HL-60/S4 (cell line): ENCODE measurements at regions not wholly inside any gene's neighbourhood (a gene's known extent, or its start where the extent isn't known, plus 50 kb on each side); places are given as distances from the start of the nearest gene placed in this dataset.

Experiments used
- in situ Hi-C: fragments of 300-500 bp; cut with MboI; formaldehyde crosslinking; loops from 2 replicates; pipeline ENCODE4 v1.14.3; 2022; ENCODE audit warnings: low sequenced_read_pairs

GRCh38 chr20:52655395-52655794, 316.8 kb upstream of the TSHZ2 start:
- in situ Hi-C loops, result no loop called here

DNA sequence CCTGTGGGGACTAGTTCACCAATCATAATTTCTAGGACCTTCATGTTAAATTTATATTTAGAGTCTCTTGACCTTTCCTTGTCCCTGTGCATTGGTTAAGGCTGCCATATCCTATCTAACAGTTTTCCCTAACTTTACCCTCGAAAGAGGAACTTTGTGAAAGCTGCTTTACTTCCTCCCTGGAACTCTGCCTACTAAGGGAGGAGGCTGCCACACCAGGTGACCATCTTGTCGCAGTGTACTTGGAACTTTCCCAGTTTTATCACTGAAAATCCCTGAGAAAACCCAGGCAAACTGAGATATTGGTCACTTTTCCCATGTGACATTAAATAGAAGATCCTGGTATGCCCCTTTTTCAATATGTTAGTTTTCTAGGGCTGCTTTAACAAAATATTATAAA, 317.6 kb upstream of the TSHZ2 start:
- in situ Hi-C loops, result no loop called here

GRCh38 chr20:52652271-52652670, 319.9 kb upstream of the TSHZ2 start:
- in situ Hi-C loops, result no loop called here

DNA sequence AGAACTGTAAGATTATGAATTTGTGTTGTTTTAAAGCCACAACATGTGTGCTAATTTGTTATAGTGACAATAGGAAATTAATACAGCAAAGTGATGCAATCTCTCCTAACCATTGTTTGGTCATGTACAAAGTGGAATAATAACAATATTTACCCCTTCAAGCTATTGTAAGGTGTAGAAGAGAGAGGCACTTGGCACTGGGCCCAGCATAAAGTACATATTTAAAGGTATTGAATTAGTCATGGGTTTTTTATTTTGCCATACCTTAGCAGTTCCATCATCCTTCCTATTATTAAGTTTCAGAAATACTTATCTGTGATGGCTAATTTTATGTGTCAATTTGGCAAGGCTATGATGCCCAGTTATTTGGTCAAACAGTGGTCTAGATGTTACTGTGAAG, 322.4 kb upstream of the TSHZ2 start:
- in situ Hi-C loops, result no loop called here

DNA sequence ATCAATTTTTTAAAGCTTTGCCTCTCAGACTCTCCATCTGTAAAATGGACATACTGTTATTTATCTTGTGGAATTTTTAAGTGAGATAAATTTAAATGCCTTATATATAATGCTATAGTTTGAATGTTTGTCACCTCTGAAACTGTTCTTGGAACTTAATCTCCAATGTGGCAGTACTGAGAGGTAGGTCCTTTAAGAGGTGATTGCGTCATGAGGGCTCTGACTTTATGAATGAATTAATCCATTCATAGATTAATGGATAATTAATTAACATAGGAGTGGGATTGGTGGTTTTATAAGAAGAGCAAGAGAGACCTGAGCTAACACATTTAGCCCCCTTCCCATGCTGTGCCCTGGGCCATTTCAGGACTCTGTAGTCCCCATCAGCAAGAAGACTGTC, 326.3 kb upstream of the TSHZ2 start:
- in situ Hi-C loops, result no loop called here

DNA sequence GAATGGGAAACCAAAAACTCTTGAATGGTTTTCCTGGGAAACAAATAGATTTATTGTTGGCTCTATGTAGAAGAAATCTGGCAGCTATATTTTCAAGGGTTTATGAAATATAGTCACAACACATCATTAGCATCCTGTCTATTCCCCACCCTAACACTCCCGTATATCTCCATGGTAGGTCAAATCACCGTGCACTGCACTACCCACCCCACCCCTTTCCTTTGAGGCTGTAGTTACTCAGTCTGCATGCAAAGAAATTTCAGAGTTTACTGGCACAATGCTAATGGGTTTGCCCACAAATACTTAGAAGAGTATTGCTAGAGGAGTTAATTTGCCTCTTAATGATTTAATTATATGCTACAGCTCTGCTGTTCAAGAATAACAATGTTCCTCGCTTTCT, 329.1 kb upstream of the TSHZ2 start:
- in situ Hi-C loops, result no loop called here

DNA sequence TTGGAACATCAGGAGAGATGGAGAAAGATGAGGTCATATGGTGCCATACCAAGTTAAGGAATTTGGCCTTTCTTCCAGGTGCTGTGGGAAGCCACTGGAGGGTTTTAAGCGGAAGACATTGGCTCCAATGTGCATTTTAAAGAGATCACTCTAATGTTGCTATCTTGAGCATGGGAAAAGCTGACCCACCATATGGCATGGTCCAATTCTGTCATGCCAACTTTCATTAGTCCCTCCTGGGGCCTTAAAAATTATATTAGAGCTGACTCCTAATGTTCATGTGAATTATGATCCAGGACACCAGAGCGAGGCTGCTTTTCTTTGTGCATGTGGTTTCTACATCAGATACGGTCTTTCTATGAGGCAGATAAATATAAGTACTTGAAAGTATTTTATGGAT, 335.0 kb upstream of the TSHZ2 start:
- in situ Hi-C loops, result no loop called here

GRCh38 chr20:52631469-52631868, 340.7 kb upstream of the TSHZ2 start:
- in situ Hi-C loops, result no loop called here

DNA sequence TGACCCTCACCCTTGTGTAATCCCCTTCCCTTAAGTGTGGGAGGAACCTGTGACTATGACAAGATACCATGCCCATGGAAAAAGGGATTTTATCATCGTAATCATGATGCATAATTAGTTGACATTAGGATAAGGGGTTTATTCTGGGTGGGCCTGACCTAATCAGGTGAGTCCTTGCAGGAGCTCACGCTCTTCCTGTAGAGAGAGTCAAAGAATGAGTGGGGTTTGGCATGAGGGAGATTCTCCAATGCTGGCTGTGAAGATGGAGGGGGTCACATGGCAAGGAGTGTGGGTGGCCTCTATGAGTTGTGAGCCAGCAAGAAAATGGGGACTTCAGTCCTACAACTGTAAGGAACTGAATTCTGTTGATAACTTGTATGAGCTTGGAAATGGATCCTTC, 342.0 kb upstream of the TSHZ2 start:
- in situ Hi-C loops, result no loop called here

- in situ Hi-C loops, result no loop called here
These were observed 347.9 kb upstream of the TSHZ2 start for GRCh38 chr20:52624281-52624680.

DNA sequence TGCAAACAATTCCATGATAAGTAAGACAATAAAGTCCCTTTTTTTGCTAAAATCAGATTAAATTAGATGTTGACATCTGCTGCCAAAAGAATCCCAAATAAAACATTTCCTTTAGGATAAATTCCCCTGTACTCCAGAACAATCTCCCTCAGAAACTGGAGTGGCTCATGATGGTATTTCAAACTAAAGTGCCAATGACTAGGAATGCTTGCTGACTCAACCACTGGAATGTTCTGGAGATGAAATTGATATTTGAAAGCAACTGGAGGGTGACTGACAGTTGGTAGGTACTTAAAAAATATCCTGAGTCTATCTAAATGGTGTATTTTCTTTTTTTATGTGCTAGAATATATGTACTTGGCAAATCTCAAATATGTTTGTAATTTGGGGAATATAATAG, 350.1 kb upstream of the TSHZ2 start:
- in situ Hi-C loops, result no loop called here

DNA sequence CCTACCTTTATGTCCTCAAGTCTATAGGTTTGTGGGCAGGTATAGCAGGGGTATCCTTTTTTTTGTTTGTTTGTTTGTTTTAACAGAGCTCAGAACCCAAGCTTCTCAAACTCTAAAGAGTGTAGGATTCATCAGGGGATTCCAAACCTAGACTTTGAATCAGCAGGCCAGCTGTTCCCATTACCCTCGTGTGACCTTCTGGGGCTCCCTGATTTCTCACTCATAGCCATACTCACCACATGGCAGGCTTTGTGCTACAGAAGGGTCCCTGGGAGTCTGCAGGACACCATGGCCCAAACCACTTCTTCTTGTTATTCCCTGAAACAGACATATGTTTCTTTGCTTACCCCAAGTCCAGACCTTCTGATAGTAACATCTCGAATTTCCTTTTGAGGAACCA, 350.8 kb upstream of the TSHZ2 start:
- in situ Hi-C loops, result no loop called here

DNA sequence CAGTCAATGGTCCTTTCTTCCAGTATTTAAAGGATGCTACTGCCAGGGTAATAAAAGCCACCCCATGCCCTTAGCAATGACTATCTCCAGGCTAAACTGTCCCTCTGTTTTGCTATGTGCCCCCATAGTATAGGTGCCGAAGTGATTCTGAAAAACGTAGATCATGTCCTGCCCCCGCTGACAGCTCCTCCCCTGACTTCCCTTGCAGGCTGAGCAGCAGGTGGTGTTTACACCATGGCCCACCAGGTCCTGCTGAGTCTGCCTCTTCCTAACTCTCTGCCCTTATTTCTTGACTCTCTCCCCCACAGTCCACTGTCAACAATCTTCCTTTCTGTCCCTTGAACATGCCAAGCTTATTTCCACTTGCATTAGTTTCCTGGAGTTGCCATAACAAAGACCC, 352.5 kb upstream of the TSHZ2 start:
- in situ Hi-C loops, result no loop called here

DNA sequence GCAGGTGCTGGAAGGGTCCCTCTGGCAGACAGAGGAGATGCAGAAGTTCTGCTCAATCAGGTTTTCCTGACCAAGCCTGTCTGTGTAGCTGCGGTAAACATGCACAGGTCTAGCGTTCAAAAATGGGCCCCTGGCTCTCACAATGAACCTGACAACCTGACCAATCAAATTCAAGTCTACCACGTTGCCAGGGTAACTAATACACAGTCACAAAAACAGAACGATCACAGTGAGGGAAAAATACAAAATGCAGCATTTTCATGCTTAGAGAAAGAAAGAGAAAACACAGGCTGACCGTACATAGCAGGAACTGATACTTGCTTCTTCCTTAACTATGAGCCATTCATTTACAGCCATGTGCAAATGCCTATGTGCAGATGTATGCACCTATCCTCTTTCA, 353.1 kb upstream of the TSHZ2 start:
- in situ Hi-C loops, result no loop called here

- in situ Hi-C loops, result no loop called here
These were observed 355.5 kb upstream of the TSHZ2 start for GRCh38 chr20:52616629-52617028.

GRCh38 chr20:52614051-52614863, 357.9 kb upstream of the TSHZ2 start:
- in situ Hi-C loops, result no loop called here

- in situ Hi-C loops, result no loop called here
These were observed 360.0 kb upstream of the TSHZ2 start for GRCh38 chr20:52612046-52612632.

GRCh38 chr20:52610749-52611148, 361.4 kb upstream of the TSHZ2 start:
- in situ Hi-C loops, result no loop called here

GRCh38 chr20:52601295-52601971, 370.7 kb upstream of the TSHZ2 start:
- in situ Hi-C loops, result no loop called here

DNA sequence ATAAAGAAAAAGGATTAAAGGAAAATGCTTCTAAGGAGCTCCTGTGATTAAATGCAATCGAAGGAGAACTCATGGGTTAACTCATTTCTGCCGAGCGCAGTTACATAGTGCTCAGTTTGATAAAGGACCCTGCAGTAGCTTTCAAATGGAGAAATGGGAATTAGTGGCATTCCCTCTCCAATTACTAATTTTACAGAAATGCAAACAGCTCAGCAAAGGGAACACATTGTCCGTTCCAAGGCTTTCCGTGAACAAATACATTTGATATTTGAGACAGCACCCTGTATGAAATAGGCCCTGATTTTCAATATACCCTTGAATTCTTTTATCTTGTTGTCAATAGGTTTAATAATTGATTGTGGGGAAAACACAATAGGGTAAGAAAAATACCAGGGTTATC, 375.9 kb upstream of the TSHZ2 start:
- in situ Hi-C loops, result no loop called here

DNA sequence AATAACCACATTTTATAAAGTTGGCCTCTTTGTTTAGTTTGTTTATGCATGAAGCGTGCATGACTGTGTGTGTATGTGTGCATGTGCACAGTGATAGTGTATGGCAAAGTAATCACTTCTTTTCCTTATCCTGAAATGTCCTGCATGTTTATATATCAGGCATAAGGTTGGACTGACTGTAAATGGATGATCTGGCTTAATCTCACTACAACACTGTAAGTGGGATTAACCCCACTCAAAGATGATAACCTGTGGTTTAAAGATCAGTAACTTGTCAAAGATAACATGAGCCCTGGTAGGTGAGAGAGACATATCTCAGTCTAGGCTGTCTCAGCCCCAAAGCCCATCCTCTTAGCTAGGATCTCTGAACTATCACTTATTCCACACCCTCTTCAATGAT, 376.6 kb upstream of the TSHZ2 start:
- in situ Hi-C loops, result no loop called here

DNA sequence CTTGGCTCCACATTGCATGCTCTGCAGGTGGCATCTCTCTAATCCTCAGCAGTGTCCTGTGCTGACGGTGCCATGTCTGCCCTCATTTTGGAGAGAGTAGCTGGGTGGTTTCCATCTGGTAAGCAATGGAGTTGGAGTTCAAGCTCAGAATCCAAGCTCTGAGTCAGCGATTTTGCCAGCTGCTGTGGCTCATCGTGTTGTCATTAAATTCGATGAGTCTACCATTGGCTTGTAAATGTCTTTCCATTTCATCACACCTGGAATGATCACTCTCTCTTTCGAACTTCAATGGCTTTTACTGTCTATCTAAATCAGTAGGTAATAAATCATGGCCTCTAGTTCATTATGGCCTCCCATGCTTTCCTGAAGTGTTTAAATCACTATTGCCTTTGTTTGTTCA, 378.5 kb upstream of the TSHZ2 start:
- in situ Hi-C loops, result no loop called here
